Activated CD8-positive, alpha-beta T cell treated with anti-CD3 and anti-CD28 coated beads for 36 hours (primary cell): ENCODE measurements at regions not wholly inside any gene's neighbourhood (a gene's known extent, or its start where the extent isn't known, plus 50 kb on each side); places are given as distances from the start of the nearest gene placed in this dataset.

Experiments used
- ATAC-seq: fragments of 200-7000 bp; cut with Tn5 transposase; one replicate; pipeline ENCODE4 v1.10.0; 2021; ENCODE audit warnings: mild to moderate bottlenecking, moderate library complexity
- CTCF ChIA-PET: fragments of 350-600 bp; sonication (Branson Sonifier 250); formaldehyde crosslinking; loops from one replicate; lab custom pipeline; 2021; ENCODE audit warnings: antibody characterized with exemption; lab: Charles Lee
- POLR2A ChIA-PET: fragments of 350-600 bp; sonication (Branson Sonifier 250); formaldehyde crosslinking; loops from one replicate; lab custom pipeline; 2021; ENCODE audit warnings: antibody characterized with exemption; lab: Charles Lee
- DNase-seq: peaks from one replicate; pipeline ENCODE4 v3.0.0-alpha.2; 2020
- H3K27ac Mint-ChIP-seq: one replicate; pipeline ENCODE4 v1.8.0; 2021; ENCODE audit warnings: mild to moderate bottlenecking, mixed read lengths
- H3K27me3 Mint-ChIP-seq: one replicate; pipeline ENCODE4 v1.8.0; 2021; ENCODE audit warnings: mixed read lengths
- H3K36me3 Mint-ChIP-seq: one replicate; pipeline ENCODE4 v1.8.0; 2021; ENCODE audit warnings: low read depth, mixed read lengths
- H3K4me1 Mint-ChIP-seq: one replicate; pipeline ENCODE4 v1.8.0; 2021; ENCODE audit warnings: low read depth, mixed read lengths
- H3K4me3 Mint-ChIP-seq: one replicate; pipeline ENCODE4 v1.8.0; 2021; ENCODE audit warnings: mild to moderate bottlenecking, moderate library complexity, mixed read lengths
- H3K9me3 Mint-ChIP-seq: one replicate; pipeline ENCODE4 v1.8.0; 2021; ENCODE audit warnings: mixed read lengths
- CTCF ChIP-seq: fragments of 200-600 bp; IDR thresholded peaks from one replicate; pipeline ENCODE4 v1.8.0; 2022; ENCODE audit warnings: antibody characterized with exemption, mild to moderate bottlenecking
- intact Hi-C: fragments of 100-400 bp; cut with micrococcal nuclease; formaldehyde crosslinking; loops from one replicate; pipeline ENCODE4 v1.10.0; 2022

DNA sequence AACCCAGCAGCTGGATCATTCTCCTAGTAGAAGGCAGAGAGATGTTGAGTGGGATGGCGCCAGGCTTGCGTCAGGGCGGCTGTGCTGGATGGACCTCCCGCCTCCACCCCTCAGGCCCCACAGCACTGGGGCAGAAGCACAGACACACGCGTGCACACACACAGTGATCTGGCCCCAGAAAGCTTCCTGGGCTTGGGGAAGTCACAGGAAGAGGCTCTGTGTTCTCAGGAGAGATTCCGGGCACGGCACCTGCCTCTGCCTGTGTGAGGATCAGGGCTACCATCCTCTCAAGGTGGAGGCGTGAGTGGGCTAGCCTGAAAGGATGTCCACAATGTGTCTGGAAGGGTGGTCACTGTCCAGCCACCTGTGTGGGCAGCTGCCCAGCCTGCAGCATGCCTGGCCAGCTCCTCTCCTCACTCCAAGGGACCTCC lies 229.8 kb upstream of the HS6ST1 start:
- no peaks in the 10 kb centered on the region for H3K4me1 Mint-ChIP-seq
- CTCF ChIA-PET, result no interaction called here
- H3K27me3 Mint-ChIP-seq, result no peaks in the 10 kb centered on the region
- TF ChIP-seq CTCF, result no peak
- ATAC-seq (no peak), DNase-seq (no peak)
- no peak overlapping the region for H3K4me3 Mint-ChIP-seq
- intact Hi-C loops, result no loop called here
- POLR2A ChIA-PET, result no interaction called here
- H3K36me3 Mint-ChIP-seq, result no peaks in the 10 kb centered on the region
- no peak overlapping the region for H3K27ac Mint-ChIP-seq
- H3K9me3 Mint-ChIP-seq, result no peaks in the 10 kb centered on the region

- DNase-seq (no peak), ATAC-seq (no peak)
- Mint-ChIP-seq H3K27me3 (no peaks in the 10 kb centered on the region), H3K4me3 (no peak overlapping the region), H3K9me3 (no peaks in the 10 kb centered on the region), H3K4me1 (no peaks in the 10 kb centered on the region), H3K27ac (no peak overlapping the region), H3K36me3 (no peaks in the 10 kb centered on the region)
- POLR2A ChIA-PET, result no interaction called here
- CTCF ChIA-PET, result no interaction called here
- intact Hi-C loops, result no loop called here
- no peak for TF ChIP-seq CTCF
Observed at GRCh38 chr2:128549094-128549493, 230.4 kb upstream of the HS6ST1 start.

GRCh38 chr2:128549646-128550260 lies 231.1 kb upstream of the HS6ST1 start:
- no peak overlapping the region for H3K27ac Mint-ChIP-seq
- ATAC-seq, result no peak
- no peaks in the 10 kb centered on the region for H3K36me3 Mint-ChIP-seq
- H3K4me3 Mint-ChIP-seq, result no peak overlapping the region
- DNase-seq, result no peak
- intact Hi-C loops, result no loop called here
- TF ChIP-seq CTCF, result no peak
- H3K27me3 Mint-ChIP-seq, result no peaks in the 10 kb centered on the region
- no peaks in the 10 kb centered on the region for H3K9me3 Mint-ChIP-seq
- ChIA-PET POLR2A (no interaction called here), CTCF (no interaction called here)
- no peaks in the 10 kb centered on the region for H3K4me1 Mint-ChIP-seq

DNA sequence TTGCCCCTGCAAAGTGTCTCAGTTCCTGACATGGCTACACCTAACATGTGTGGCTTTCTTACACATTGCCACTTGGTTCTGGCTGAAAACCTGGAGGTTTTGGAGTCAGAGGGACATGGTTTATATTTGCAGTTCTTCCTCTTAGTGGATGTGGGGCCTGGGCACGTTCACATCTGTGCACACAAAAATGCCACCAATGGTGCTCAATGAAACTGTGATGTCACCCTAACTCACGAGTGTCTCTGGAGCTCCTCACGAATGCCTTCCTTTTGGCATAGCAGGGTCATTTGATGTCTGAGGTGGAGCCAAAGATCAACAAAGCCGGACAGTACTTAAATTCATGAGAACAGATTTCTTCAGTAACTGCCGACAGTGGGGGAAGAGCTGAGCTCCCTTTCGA lies 231.7 kb upstream of the HS6ST1 start:
- ATAC-seq (no peak), DNase-seq (no peak)
- Mint-ChIP-seq H3K27ac (no peak overlapping the region), H3K4me3 (no peak overlapping the region), H3K4me1 (no peaks in the 10 kb centered on the region), H3K27me3 (no peaks in the 10 kb centered on the region), H3K9me3 (no peaks in the 10 kb centered on the region), H3K36me3 (no peaks in the 10 kb centered on the region)
- intact Hi-C loops, result no loop called here
- TF ChIP-seq CTCF, result no peak
- POLR2A ChIA-PET, result no interaction called here
- CTCF ChIA-PET, result no interaction called here

- intact Hi-C loops, result no loop called here
- Mint-ChIP-seq H3K4me3 (no peak overlapping the region), H3K4me1 (no peaks in the 10 kb centered on the region), H3K27ac (no peak overlapping the region), H3K36me3 (no peaks in the 10 kb centered on the region), H3K27me3 (no peaks in the 10 kb centered on the region), H3K9me3 (no peaks in the 10 kb centered on the region)
- ChIA-PET CTCF (no interaction called here), POLR2A (no interaction called here)
- no peak for ATAC-seq
- no peak for TF ChIP-seq CTCF
- no peak for DNase-seq
Observed at GRCh38 chr2:128550801-128551416, 232.2 kb upstream of the HS6ST1 start.
